Glomerular visceral epithelial cell (primary cell): ENCODE measurements at regions not wholly inside any gene's neighbourhood (a gene's known extent, or its start where the extent isn't known, plus 50 kb on each side); places are given as distances from the start of the nearest gene placed in this dataset.
"Not testable (repeated sequence)": the region's sequence is repeated elsewhere in the genome, so short reads cannot be mapped to it uniquely, and the experiment has no call there.

Experiments used
- DNase-seq: peaks from one replicate; pipeline ENCODE4 v3.0.0-alpha.2; 2016; ENCODE audit errors: extremely low spot score

- DNase-seq, result no peak
Observed at GRCh38 chr18:11511434-11512095, 97.8 kb upstream of the SLC35G4 start.

GRCh38 chr18:11506856-11507255 is 102.5 kb upstream of the SLC35G4 start:
- DNase-seq, result no peak

- no peak for DNase-seq
Observed at GRCh38 chr18:11505993-11506392, 103.4 kb upstream of the SLC35G4 start.

- DNase-seq, result no peak
Observed at GRCh38 chr18:11504962-11505361, 104.4 kb upstream of the SLC35G4 start.

- peak; percentile 8 for DNase-seq
Observed at GRCh38 chr18:11502368-11502767, 107.0 kb upstream of the SLC35G4 start.

- no peak for DNase-seq
Observed at GRCh38 chr18:11501352-11501751, 108.0 kb upstream of the SLC35G4 start.

GRCh38 chr18:11500153-11501122 is 109.0 kb upstream of the SLC35G4 start:
- DNase-seq, result peak; percentile 94

GRCh38 chr18:11498821-11499220 is 110.6 kb upstream of the SLC35G4 start:
- no peak for DNase-seq

- peak; percentile 11 for DNase-seq
Observed at GRCh38 chr18:11497585-11497984, 111.8 kb upstream of the SLC35G4 start.

- DNase-seq, result no peak
Observed at GRCh38 chr18:11496526-11497172, 112.7 kb upstream of the SLC35G4 start.

GRCh38 chr18:11495441-11495840 is 114.0 kb upstream of the SLC35G4 start:
- no peak for DNase-seq

- no peak for DNase-seq
Observed at GRCh38 chr18:11494107-11494506, 115.3 kb upstream of the SLC35G4 start.

GRCh38 chr18:11489266-11489899 is 120.0 kb upstream of the SLC35G4 start:
- no peak for DNase-seq

GRCh38 chr18:11488175-11488574 is 121.2 kb upstream of the SLC35G4 start:
- DNase-seq, result peak; percentile 17

GRCh38 chr18:11487390-11487789 is 122.0 kb upstream of the SLC35G4 start:
- DNase-seq, result no peak

GRCh38 chr18:11482271-11482670 is 127.1 kb upstream of the SLC35G4 start:
- no peak for DNase-seq

- no peak for DNase-seq
Observed at GRCh38 chr18:11480692-11481091, 128.7 kb upstream of the SLC35G4 start.

GRCh38 chr18:11479031-11479430 is 130.4 kb upstream of the SLC35G4 start:
- not testable (repeated sequence) for DNase-seq

GRCh38 chr18:11470941-11471340 is 138.5 kb upstream of the SLC35G4 start:
- no peak for DNase-seq

- DNase-seq, result no peak
Observed at GRCh38 chr18:11468617-11469016, 140.8 kb upstream of the SLC35G4 start.

- no peak for DNase-seq
Observed at GRCh38 chr18:11468120-11468519, 141.3 kb upstream of the SLC35G4 start.

- no peak for DNase-seq
Observed at GRCh38 chr18:11467611-11468010, 141.8 kb upstream of the SLC35G4 start.
